Activated CD4-positive, alpha-beta T cell treated with anti-CD3 and anti-CD28 coated beads for 1 hour (primary cell): ENCODE measurements at regions not wholly inside any gene's neighbourhood (a gene's known extent, or its start where the extent isn't known, plus 50 kb on each side); places are given as distances from the start of the nearest gene placed in this dataset.
"Not testable (repeated sequence)": the region's sequence is repeated elsewhere in the genome, so short reads cannot be mapped to it uniquely, and the experiment has no call there.

ENCODE experiments used
- DNase-seq: peaks from one replicate; pipeline ENCODE4 v3.0.0-alpha.2; 2020

- DNase-seq, result no peak
Observed at GRCh38 chr5:39720136-39720535, 295.4 kb upstream of the DAB2 start.

- DNase-seq, result no peak
Observed at GRCh38 chr5:39717176-39717897, 292.6 kb upstream of the DAB2 start.

- no peak for DNase-seq
Observed at GRCh38 chr5:39716532-39717028, 291.8 kb upstream of the DAB2 start.

- DNase-seq, result no peak
Observed at GRCh38 chr5:39714036-39714698, 289.4 kb upstream of the DAB2 start.

GRCh38 chr5:39713250-39713916, 288.6 kb upstream of the DAB2 start:
- no peak for DNase-seq

GRCh38 chr5:39712316-39713249, 287.8 kb upstream of the DAB2 start:
- no peak for DNase-seq

- DNase-seq, result no peak
Observed at GRCh38 chr5:39711821-39712220, 287.0 kb upstream of the DAB2 start.

GRCh38 chr5:39709032-39709431, 284.3 kb upstream of the DAB2 start:
- no peak for DNase-seq

- no peak for DNase-seq
Observed at GRCh38 chr5:39702928-39703327, 278.1 kb upstream of the DAB2 start.

- no peak for DNase-seq
Observed at GRCh38 chr5:39700523-39700922, 275.7 kb upstream of the DAB2 start.

- DNase-seq, result no peak
Observed at GRCh38 chr5:39698838-39699560, 274.2 kb upstream of the DAB2 start.

GRCh38 chr5:39697881-39698280, 273.1 kb upstream of the DAB2 start:
- no peak for DNase-seq

GRCh38 chr5:39696672-39697398, 272.1 kb upstream of the DAB2 start:
- no peak for DNase-seq

- DNase-seq, result no peak
Observed at GRCh38 chr5:39691993-39692392, 267.2 kb upstream of the DAB2 start.

GRCh38 chr5:39691136-39691535, 266.4 kb upstream of the DAB2 start:
- DNase-seq, result no peak

- DNase-seq, result no peak
Observed at GRCh38 chr5:39689919-39690318, 265.1 kb upstream of the DAB2 start.

GRCh38 chr5:39687924-39688323, 263.1 kb upstream of the DAB2 start:
- not testable (repeated sequence) for DNase-seq

- no peak for DNase-seq
Observed at GRCh38 chr5:39680213-39680612, 255.4 kb upstream of the DAB2 start.

GRCh38 chr5:39678534-39678933, 253.8 kb upstream of the DAB2 start:
- no peak for DNase-seq

GRCh38 chr5:39675676-39676075, 250.9 kb upstream of the DAB2 start:
- no peak for DNase-seq
